ENCODE measurements at regions not wholly inside any gene's neighbourhood (a gene's known extent, or its start where the extent isn't known, plus 50 kb on each side); places are given as distances from the start of the nearest gene placed in this dataset.

DNA sequence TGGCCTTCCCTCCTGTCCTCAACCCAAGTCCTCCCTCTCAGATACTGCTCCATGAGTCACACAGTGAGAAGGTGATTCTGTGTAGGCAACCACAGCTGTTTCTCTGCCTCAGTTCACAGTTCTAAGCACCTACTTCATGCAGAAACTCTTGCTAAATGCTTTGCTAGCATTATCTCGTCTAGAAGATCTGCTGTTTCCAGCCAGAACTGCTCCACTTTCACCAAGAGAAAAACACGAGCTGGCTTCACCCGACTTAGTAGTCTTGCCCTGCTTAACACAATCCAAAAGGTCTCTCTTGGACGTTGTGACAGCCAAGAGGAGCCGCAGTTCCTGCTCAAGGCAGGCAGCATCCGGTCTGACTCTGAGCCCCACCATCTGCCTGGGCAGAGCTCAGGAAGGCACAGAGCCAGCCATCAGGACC is 272.1 kb downstream of the UACA start:
- no peak for DNase-seq (ENCODE audit: low read depth)

DNA sequence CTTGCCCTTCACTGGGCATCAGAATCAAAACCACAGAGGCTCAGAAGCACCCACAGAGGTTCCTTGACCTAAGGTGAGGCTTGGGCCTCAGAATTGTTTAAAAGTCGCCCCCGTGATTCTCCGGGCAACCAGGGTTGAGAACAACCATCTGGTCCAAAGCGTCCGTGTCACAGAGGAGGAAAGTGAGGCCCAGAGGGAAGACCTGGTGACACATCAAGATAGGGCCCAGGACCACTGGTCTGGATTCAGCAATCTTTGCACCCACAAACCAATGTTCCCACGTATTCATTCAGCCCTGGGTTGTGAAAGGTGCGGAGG is 272.6 kb downstream of the UACA start:
- no peak for DNase-seq (ENCODE audit: low read depth)

- no peak for DNase-seq (ENCODE audit: low read depth)
Observed at GRCh38 chr15:70490148-70490837, 273.1 kb downstream of the UACA start.

- no peak for DNase-seq (ENCODE audit: low read depth)
Observed at GRCh38 chr15:70488941-70489848, 274.2 kb downstream of the UACA start.

DNA sequence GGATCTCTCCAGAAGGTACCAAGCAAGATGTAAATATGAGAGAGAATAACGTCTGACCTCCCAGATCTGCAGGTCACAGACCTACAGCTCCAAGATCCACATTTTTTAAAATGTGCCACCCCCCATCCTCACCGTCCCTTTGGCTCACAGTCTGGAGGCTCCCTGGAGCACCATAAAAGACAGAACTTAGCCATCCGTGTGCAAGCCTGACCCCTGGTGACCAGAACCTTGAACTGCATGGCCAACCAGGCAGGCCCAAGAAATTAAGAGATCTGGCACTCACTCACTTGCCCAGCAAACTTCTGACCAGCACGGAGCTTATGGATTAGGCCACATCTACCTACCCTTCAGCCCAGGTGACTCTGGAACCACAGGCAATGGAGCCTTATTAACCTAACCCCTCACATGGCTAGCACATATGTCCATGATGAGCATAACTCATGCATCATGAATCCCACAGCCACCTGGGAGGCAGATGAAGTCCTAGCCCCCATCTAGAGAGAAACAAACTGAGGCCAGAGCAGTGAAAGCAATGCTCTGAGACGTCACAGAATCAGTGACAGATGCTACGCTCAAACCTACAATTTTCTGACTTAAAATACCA is 275.3 kb downstream of the UACA start:
- DNase-seq (ENCODE audit: low read depth), result peak; percentile 59

DNA sequence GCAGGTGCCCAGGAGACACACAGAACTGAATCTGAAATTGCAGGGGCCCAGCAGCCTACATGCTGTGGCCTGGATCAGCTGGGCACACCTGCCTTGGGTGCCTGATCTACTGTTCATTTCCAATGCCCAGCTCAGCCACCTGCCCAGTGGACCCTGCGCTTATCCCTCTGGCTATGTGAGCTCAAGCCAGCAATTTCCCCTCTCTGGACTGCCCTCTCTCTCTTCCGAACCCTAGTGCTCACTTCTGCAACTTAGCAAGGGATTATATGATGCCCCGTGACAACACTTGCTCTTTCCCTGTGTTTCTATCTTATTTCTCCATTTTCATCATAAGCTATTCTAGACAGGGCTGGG is 276.0 kb downstream of the UACA start:
- no peak for DNase-seq (ENCODE audit: low read depth)

GRCh38 chr15:70486451-70487386 is 276.6 kb downstream of the UACA start:
- peak; percentile 72 for DNase-seq (ENCODE audit: low read depth)

- DNase-seq (ENCODE audit: low read depth), result no peak
Observed at GRCh38 chr15:70486012-70486411, 277.3 kb downstream of the UACA start.

DNA sequence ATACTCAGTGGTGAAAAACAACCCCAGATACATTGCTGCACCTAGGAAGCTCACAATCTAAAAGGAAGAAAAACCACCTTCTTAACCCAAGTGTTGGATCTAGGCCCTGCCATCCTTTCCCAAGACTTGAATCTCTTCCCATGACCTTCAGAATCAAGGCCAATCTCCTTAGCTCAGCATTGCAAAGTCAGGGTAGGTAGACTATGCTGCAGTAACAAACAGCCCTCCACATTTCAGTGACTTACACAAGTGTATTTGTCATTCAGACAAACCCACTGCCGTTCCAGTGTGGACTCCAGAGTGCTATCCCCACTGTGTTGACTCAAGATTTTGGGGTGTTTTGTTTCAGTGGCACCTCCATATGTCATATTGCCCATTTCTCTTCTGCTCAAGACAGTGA is 278.4 kb downstream of the UACA start:
- no peak for DNase-seq (ENCODE audit: low read depth)

DNA sequence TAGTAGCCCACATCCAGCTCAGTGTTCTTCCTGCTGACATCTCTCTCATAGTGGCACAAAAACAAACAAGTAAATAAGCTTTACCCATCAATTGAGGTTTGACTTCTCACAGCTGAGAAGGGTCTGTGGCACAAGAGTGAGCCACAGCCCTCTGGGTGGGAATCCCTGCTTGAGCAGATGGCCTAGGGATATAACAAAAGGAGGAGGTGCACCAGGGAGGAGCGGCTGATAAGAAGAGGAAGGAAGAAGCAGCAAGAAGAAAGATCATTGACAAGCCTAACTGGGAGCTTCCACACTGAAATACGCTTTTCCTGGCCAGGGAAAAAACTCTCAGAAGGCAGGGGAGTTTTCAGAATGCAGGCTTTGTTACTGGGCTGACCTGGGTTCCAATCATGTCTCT is 279.8 kb downstream of the UACA start:
- DNase-seq (ENCODE audit: low read depth), result no peak

- peak; percentile 52 for DNase-seq (ENCODE audit: low read depth)
Observed at GRCh38 chr15:70480196-70480856, 283.0 kb downstream of the UACA start.

- no peak for DNase-seq (ENCODE audit: low read depth)
Observed at GRCh38 chr15:70479785-70480184, 283.6 kb downstream of the UACA start.

- DNase-seq (ENCODE audit: low read depth), result no peak
Observed at GRCh38 chr15:70479056-70479455, 284.3 kb downstream of the UACA start.

DNA sequence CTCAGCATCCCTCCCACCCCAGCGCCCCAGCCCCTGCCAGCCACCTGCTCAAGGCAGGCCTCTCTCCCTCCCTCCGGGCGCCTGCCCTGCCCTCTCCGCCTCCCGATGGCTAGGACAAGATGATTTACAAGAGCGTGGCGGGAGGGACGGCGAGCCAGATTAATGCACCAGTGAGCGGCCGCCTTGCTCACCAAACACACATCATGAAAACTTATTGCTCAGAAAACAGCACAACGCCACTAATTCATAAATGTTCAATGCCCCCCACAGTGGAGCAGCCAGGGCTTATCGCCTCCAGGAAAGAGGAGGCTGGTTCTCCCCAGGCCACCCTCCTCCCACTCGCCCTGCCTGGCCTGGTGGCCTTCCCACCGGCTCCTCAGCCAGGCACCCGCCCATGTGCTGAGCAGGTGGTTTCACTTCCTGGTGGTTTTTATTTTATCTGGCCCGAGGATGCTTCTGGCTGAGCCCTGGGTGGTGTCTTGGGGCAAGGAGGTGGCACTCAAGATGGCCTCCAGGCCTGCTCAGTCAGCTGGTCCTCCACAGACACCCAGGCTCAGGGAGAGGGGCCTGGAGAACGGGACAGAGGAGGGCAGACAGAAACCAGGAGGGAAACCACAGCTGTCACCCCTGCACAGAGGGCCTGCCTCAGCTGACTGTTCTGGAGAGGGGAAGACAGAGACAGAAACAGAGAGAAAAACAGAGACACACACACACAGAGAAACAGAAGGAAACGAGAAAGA is 284.9 kb downstream of the UACA start:
- DNase-seq (ENCODE audit: low read depth), result no peak

- no peak for DNase-seq (ENCODE audit: low read depth)
Observed at GRCh38 chr15:70477750-70478250, 285.6 kb downstream of the UACA start.

DNA sequence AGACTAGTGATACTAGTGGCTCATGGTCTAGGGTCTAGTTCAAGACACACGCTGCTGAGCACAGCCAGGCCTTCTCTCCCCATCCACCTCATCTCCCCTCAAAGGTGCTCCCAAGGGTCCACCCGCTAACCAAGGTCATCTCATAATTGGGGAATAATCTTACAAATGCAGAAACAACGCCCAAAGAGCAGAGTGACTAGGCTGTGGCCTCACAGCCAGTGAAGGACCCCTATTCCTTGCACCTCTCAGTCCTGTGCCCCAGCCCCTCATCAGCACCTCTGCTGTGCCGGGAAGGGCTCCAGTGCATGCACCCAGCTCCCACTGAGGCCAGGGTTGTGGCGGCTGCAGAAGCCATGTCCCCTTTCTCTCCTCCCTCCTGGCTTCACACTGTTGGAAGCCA is 286.9 kb downstream of the UACA start:
- DNase-seq (ENCODE audit: low read depth), result no peak

DNA sequence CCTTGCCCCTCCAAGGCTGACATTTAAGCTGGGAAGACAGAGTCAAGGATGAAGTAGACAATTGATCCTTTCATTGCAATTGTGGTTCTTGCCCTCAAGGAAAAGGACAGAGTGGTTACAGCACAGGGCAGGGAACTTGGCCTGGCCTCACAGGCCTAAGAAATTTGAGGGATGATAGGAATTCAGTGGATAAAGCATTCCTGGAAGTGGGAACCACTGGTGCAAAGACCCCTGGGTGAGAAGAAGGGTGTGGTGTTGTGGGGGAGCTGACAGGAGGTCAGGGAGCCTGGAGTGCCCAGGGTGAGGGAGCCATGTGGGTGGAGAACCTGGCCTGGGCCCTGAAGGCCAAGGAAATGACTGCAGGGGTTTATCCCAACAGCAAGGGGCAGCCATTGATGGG is 287.4 kb downstream of the UACA start:
- no peak for DNase-seq (ENCODE audit: low read depth)

- DNase-seq (ENCODE audit: low read depth), result no peak
Observed at GRCh38 chr15:70475407-70475781, 288.0 kb downstream of the UACA start.

GRCh38 chr15:70474471-70475406 is 288.6 kb downstream of the UACA start:
- no peak for DNase-seq (ENCODE audit: low read depth)

Measured in stimulated activated CD8-positive, alpha-beta memory T cell treated with anti-CD3 and anti-CD28 coated beads, Interleukin-4, amount 100 ng/mL, for 24 hours (primary cell).